ENCODE measurements at regions not wholly inside any gene's neighbourhood (a gene's known extent, or its start where the extent isn't known, plus 50 kb on each side); places are given as distances from the start of the nearest gene placed in this dataset.

DNA sequence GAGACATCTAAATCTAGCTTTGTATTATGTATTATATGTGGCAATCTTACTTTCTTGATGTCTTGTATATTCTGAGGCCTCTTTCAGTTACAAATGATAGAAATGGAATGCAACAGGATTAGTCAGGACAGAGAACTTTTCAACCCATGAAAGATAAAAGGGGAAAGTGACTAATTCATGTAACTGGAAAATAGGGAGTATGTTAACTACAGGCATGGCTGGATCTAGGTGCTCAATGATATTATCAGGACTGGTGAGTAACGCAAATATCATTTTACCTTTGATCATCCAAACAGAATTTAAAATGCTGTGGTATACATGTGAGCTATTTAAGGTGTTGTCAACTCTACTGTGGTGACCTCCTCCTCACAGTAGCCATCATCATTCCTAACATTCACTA, 215.7 kb upstream of the GLRA1 start:
- intact Hi-C loops (cut with DNase I; ENCODE audit: low total_unique reads): loop anchor here (5.0 kb wide), 1 partner anchor 313 kb away; no protein-coding TSS in a partner anchor
- peaks cover 0 to 2% (median 0%) of the 10 kb centered on the region in 4 donors for H3K4me1 ChIP-seq
- no peaks in the 10 kb centered on the region for H3K36me3 ChIP-seq
- TF ChIP-seq, protein P1, sequence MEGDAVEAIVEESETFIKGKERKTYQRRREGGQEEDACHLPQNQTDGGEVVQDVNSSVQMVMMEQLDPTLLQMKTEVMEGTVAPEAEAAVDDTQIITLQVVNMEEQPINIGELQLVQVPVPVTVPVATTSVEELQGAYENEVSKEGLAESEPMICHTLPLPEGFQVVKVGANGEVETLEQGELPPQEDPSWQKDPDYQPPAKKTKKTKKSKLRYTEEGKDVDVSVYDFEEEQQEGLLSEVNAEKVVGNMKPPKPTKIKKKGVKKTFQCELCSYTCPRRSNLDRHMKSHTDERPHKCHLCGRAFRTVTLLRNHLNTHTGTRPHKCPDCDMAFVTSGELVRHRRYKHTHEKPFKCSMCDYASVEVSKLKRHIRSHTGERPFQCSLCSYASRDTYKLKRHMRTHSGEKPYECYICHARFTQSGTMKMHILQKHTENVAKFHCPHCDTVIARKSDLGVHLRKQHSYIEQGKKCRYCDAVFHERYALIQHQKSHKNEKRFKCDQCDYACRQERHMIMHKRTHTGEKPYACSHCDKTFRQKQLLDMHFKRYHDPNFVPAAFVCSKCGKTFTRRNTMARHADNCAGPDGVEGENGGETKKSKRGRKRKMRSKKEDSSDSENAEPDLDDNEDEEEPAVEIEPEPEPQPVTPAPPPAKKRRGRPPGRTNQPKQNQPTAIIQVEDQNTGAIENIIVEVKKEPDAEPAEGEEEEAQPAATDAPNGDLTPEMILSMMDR (IDR thresholded peaks at IDR 0.05): no peak
- no peak overlapping the region for H3K27ac ChIP-seq
- no peaks in the 10 kb centered on the region for H3K9me3 ChIP-seq
- DNase-seq: no peak
- H3K4me3 ChIP-seq: no peak overlapping the region
- H3K27me3 ChIP-seq: no peaks in the 10 kb centered on the region

DNA sequence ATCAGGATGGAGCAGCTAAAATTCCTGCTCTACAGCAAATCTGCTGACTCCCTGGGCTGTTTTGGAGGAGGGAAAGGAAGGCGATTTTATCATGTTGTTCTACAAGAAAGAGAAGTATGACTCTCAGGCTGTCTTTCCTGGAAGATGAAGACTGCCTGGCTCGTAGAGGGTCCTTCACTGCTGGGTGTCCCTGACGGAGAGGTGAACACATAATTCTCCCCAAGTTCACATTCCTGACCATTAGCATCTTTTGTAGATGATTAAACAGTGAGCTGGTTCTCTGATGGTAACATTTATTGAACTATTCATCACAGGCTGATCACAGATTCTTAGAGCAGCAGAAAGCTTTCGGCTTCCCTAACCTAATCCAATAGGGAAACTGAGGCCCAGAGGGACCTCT, 212.4 kb upstream of the GLRA1 start:
- intact Hi-C loops (cut with DNase I; ENCODE audit: low total_unique reads): no loop called here
- Histone ChIP-seq H3K27ac (no peak overlapping the region), H3K36me3 (no peaks in the 10 kb centered on the region), H3K27me3 (no peaks in the 10 kb centered on the region), H3K9me3 (no peaks in the 10 kb centered on the region), H3K4me3 (no peak overlapping the region), H3K4me1 (peaks cover 0 to 2% (median 0%) of the 10 kb centered on the region in 4 donors)
- no peak for DNase-seq
- TF ChIP-seq, protein P1 (IDR thresholded peaks at IDR 0.05): no peak

DNA sequence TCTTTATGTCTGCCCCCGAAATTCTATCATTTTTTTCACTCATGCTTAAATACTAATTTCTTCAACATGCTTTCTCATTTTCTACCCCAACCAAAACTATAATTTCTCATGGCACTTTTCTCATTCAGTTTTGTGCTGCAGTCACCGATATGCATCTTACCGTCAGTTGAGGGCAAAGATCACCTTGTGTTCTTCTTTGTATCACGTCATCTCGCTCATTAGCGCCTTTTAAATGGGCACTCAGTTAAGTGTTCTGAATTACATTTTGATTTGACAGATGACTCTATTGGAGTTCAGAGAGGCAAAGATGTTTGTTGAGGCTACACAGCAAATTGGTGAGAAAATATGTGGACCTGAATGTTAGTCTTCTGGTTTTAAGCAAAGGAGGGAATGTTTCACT, 211.7 kb upstream of the GLRA1 start:
- H3K4me1 ChIP-seq: peaks cover 0 to 2% (median 0%) of the 10 kb centered on the region in 4 donors
- no peak for DNase-seq
- no peaks in the 10 kb centered on the region for H3K36me3 ChIP-seq
- H3K27ac ChIP-seq: no peak overlapping the region
- TF ChIP-seq, protein P1 (IDR thresholded peaks at IDR 0.05): no peak
- H3K4me3 ChIP-seq: no peak overlapping the region
- H3K9me3 ChIP-seq: no peaks in the 10 kb centered on the region
- no peaks in the 10 kb centered on the region for H3K27me3 ChIP-seq
- intact Hi-C loops (cut with DNase I; ENCODE audit: low total_unique reads): no loop called here

DNA sequence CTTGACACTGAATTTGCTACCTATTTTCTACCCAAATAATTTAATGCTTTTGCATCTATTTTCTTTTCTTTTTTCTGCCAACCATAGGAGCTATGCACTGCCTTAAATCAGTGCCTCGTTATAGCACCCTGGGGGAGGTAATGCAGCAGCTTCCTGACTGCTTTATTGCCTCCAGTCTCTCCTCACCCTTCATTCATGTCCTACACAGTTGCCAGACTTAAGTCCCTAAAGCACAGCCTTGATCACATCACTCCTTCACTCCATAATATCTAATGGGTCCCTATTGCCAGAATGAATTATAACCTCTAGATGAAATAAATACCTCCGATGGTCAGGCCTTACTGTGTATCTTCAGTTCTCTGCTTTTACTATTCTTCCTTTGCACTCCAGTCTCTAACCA, 211.2 kb upstream of the GLRA1 start:
- Histone ChIP-seq H3K9me3 (no peaks in the 10 kb centered on the region), H3K36me3 (no peaks in the 10 kb centered on the region), H3K27ac (no peak overlapping the region), H3K27me3 (no peaks in the 10 kb centered on the region), H3K4me3 (no peak overlapping the region), H3K4me1 (peaks cover 0 to 2% (median 0%) of the 10 kb centered on the region in 4 donors)
- TF ChIP-seq, protein P1 (IDR thresholded peaks at IDR 0.05): no peak
- intact Hi-C loops (cut with DNase I; ENCODE audit: low total_unique reads): no loop called here
- DNase-seq: no peak

DNA sequence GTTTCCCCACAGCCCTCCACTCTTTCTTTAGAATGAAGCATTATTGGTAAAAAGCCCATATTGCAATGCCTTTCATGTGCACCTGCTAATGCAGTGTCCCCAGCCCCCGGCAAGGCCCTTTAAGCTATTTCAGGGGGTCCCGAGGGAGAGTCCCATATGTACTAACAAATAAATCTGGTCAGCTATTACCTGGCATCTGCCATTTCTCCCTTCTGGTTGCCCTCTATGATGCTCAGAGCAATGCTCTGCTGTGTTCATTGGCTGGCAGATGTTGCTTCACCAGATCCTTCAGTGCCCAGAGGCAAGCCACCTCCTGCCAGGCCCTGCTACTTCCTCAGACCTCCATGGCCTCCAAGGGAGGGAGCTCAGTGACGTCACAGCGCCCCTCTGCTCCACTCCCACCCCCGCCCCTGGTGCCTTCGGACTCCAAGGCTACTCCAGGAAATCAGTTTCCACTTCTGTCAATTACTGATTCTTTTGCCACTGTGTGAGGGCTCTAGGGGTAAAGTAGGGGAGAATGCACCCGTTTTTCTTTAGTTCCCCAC, 201.1 kb upstream of the GLRA1 start:
- Histone ChIP-seq H3K27me3 (no peaks in the 10 kb centered on the region), H3K9me3 (no peaks in the 10 kb centered on the region), H3K4me3 (no peak overlapping the region), H3K4me1 (no peaks in the 10 kb centered on the region), H3K27ac (no peak overlapping the region), H3K36me3 (no peaks in the 10 kb centered on the region)
- TF ChIP-seq, protein P1 (IDR thresholded peaks at IDR 0.05): no peak
- DNase-seq: no peak
- intact Hi-C loops (cut with DNase I; ENCODE audit: low total_unique reads): no loop called here

Data from tibial artery (tissue), 4 donors.